Kidney glomerular epithelial cell (primary cell): ENCODE measurements at regions not wholly inside any gene's neighbourhood (a gene's known extent, or its start where the extent isn't known, plus 50 kb on each side); places are given as distances from the start of the nearest gene placed in this dataset.

Experiments
- DNase-seq: peaks from one replicate; lab custom pipeline; 2025; lab: John Stamatoyannopoulos, UW

- DNase-seq: no peak
These were observed 192.3 kb upstream of the ZMIZ1 start for GRCh38 chr10:78876449-78876848.

- no peak for DNase-seq
These were observed 189.1 kb upstream of the ZMIZ1 start for GRCh38 chr10:78879621-78880020.

GRCh38 chr10:78886129-78886528, 182.6 kb upstream of the ZMIZ1 start:
- DNase-seq: no peak

GRCh38 chr10:78889536-78890063, 179.2 kb upstream of the ZMIZ1 start:
- no peak for DNase-seq

GRCh38 chr10:78890506-78890905, 178.3 kb upstream of the ZMIZ1 start:
- DNase-seq: no peak

GRCh38 chr10:78891741-78892140, 177.0 kb upstream of the ZMIZ1 start:
- DNase-seq: no peak

- peak; percentile 8 for DNase-seq
These were observed 176.2 kb upstream of the ZMIZ1 start for GRCh38 chr10:78892338-78893176.

- DNase-seq: no peak
These were observed 175.5 kb upstream of the ZMIZ1 start for GRCh38 chr10:78893217-78893616.

GRCh38 chr10:78894089-78894840, 174.5 kb upstream of the ZMIZ1 start:
- no peak for DNase-seq

- no peak for DNase-seq
These were observed 173.9 kb upstream of the ZMIZ1 start for GRCh38 chr10:78894841-78895195.

- no peak for DNase-seq
These were observed 173.3 kb upstream of the ZMIZ1 start for GRCh38 chr10:78895469-78895868.

- no peak for DNase-seq
These were observed 172.4 kb upstream of the ZMIZ1 start for GRCh38 chr10:78896159-78896928.

- no peak for DNase-seq
These were observed 170.2 kb upstream of the ZMIZ1 start for GRCh38 chr10:78898341-78899097.

- DNase-seq: no peak
These were observed 169.5 kb upstream of the ZMIZ1 start for GRCh38 chr10:78899098-78899754.

GRCh38 chr10:78899996-78900714, 168.6 kb upstream of the ZMIZ1 start:
- DNase-seq: no peak

GRCh38 chr10:78900715-78901430, 167.9 kb upstream of the ZMIZ1 start:
- DNase-seq: no peak

GRCh38 chr10:78901694-78902093, 167.1 kb upstream of the ZMIZ1 start:
- DNase-seq: no peak

GRCh38 chr10:78902815-78903214, 166.0 kb upstream of the ZMIZ1 start:
- DNase-seq: no peak

GRCh38 chr10:78903341-78903940, 165.3 kb upstream of the ZMIZ1 start:
- no peak for DNase-seq
